PFSK-1 (cell line): ENCODE measurements at regions not wholly inside any gene's neighbourhood (a gene's known extent, or its start where the extent isn't known, plus 50 kb on each side); places are given as distances from the start of the nearest gene placed in this dataset.

Experiments used
- FOXP2 ChIP-seq: optimal IDR thresholded peaks from 2 replicates; pipeline ENCODE3; 2011; ENCODE audit warnings: borderline replicate concordance, control low read depth, inconsistent platforms; ENCODE audit not compliant: insufficient read depth; ENCODE audit errors: extremely low read length, extremely low read depth
- POLR2AphosphoS5 ChIP-seq: IDR thresholded peaks from 2 replicates; pipeline ENCODE4 v1.6.1; 2012; ENCODE audit warnings: low read depth, mild to moderate bottlenecking, control low read depth, low read length, moderate library complexity
- SIN3A ChIP-seq: IDR thresholded peaks from 2 replicates; pipeline ENCODE4 v1.6.1; 2012; ENCODE audit warnings: mild to moderate bottlenecking, low read length, moderate library complexity, borderline replicate concordance; ENCODE audit not compliant: insufficient read depth
- TAF1 ChIP-seq: IDR thresholded peaks from 2 replicates; pipeline ENCODE4 v1.6.1; 2012; ENCODE audit warnings: low read length, control low read depth, borderline replicate concordance; ENCODE audit not compliant: insufficient read depth
- TF ChIP-seq, protein P1 (sequence below), 2 experiments: IDR thresholded peaks; 2 replicates each; pipeline versions ENCODE4 v1.6.1 to v1.8.0; 2011 to 2012; ENCODE audit warnings: low read depth in 2 of 2, low read length in 2 of 2, control low read depth in 1 of 2, inconsistent platforms in 1 of 2, mild to moderate bottlenecking in 1 of 2, moderate library complexity in 1 of 2; ENCODE audit not compliant: insufficient read depth in 1 of 2

DNA sequence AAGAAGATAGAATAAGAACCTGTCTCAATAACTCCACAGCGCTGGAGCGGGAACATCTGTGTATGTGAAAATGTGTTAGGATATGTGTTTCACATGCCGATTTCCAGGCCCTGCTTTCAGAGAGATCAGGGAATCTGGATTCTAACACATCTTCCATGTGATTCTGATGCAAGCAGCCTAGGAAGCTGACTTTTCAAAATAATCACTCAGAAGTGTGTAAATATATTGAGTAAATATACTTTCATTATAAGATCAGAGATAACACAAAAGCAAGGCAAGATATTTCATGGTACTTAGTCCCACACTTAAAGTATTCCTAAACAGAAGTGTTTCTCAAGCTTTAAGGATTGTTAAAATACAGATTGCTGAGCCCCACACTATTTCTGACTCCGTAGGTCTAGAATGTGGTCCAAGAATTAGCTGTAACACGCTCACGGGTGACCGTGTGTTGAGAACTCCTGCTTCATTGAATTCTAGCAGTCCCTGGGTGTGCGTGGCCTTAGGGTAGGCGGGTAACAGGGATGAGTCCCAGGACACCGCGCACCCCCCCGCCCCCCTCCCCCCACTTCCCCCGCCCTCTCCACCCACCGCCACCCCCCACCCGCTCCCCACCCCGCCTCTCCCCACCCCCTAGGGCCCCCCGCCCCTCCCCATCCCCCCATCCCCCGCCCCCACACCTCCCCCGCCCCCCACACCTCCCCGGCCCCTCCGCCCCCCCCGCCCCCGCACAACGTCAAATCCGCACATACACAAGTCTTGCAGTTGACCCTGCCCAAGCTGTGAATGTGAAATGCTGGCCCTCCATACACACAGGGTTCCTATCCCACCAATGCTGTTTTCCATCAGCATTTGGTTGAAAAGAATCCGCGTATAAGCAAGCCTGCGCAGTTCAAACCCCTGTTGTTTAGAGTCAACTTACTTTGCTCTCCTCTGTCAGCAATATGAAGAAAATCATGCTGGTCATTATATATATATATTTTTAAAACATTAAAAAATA is 94.2 kb upstream of the SLC39A10 start:
- no peak for TF ChIP-seq FOXP2

DNA sequence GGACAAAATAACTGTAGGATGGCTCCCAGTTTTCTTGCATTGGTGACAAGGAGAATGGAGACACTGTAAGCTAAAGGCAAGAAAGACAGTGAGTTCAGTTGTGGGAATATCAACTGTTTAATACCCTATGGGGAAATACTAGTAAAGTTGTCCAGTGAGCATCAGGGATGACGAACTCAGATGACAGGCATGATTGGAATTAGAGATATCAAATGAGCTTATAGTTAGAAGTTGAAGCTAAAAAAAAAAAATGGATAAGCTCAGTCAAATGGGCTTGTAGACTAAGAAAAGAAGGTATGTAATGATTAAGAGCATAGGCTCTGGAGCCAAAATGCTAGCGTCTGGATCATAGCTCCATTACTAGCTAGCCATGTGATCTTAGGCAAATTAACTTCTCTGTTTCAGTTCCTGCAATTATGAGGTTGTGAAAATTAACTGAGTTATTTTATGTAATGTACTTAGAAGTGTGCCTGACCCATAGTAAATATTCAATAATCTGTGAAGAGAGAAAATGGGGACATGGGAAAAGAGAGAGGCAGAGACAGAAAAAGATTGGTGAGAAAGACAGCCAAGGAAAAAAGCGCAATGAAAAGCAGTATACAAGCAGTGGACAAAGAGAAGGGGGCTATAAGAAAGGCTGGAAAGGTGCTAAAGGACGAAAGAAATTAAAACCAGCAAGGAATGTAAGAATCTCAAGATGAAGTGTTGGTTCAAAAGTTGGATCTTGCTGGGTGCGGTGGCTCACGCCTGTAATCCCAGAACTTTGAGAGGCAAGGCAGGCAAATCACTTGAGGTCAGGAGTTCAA is 95.7 kb upstream of the SLC39A10 start:
- TF ChIP-seq, protein P1, sequence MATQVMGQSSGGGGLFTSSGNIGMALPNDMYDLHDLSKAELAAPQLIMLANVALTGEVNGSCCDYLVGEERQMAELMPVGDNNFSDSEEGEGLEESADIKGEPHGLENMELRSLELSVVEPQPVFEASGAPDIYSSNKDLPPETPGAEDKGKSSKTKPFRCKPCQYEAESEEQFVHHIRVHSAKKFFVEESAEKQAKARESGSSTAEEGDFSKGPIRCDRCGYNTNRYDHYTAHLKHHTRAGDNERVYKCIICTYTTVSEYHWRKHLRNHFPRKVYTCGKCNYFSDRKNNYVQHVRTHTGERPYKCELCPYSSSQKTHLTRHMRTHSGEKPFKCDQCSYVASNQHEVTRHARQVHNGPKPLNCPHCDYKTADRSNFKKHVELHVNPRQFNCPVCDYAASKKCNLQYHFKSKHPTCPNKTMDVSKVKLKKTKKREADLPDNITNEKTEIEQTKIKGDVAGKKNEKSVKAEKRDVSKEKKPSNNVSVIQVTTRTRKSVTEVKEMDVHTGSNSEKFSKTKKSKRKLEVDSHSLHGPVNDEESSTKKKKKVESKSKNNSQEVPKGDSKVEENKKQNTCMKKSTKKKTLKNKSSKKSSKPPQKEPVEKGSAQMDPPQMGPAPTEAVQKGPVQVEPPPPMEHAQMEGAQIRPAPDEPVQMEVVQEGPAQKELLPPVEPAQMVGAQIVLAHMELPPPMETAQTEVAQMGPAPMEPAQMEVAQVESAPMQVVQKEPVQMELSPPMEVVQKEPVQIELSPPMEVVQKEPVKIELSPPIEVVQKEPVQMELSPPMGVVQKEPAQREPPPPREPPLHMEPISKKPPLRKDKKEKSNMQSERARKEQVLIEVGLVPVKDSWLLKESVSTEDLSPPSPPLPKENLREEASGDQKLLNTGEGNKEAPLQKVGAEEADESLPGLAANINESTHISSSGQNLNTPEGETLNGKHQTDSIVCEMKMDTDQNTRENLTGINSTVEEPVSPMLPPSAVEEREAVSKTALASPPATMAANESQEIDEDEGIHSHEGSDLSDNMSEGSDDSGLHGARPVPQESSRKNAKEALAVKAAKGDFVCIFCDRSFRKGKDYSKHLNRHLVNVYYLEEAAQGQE (IDR thresholded peaks at IDR 0.05; ENCODE audit: insufficient read depth in 1 of 2, low read depth in 2 of 2, low read length in 2 of 2) = no peak
- TF ChIP-seq TAF1 (no peak), FOXP2 (no peak), SIN3A (no peak), POLR2AphosphoS5 (no peak)

DNA sequence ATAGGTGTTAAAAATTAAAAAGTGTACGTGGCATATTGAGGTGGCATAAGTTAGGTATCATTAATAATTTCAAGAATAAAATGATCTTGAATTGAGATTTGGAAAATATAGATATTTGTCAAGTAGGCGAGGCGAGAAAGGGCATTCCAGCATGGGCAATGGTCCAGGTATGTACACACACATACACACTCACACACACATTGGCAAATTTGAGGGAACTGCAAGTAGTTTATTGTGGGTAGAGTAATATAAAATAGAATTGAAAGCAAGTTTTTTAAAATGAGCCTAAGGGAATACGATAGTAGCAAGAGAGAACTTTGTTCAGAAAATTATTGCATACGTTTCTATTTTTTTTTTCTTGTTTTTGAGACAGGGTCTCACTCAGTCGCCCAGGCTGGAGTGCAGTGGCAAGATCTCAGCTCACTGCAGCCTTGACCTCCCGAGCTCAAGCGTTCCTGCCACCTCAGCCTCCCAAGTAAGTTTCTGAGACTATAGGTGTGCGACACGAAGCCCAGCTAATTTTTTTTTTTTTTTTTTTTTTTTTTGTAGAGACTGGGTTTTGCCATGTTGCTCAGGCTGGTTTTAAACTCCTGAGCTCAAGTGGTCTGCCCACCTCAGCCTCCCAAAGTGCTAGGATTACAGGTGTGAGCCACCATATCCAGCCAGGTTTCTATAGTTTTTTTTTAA is 96.7 kb upstream of the SLC39A10 start:
- TF ChIP-seq TAF1 = no peak
- TF ChIP-seq FOXP2 = no peak
- TF ChIP-seq, protein P1 (IDR thresholded peaks at IDR 0.05; ENCODE audit: insufficient read depth in 1 of 2, low read depth in 2 of 2, low read length in 2 of 2) = no peak
- no peak for TF ChIP-seq POLR2AphosphoS5
- no peak for TF ChIP-seq SIN3A

DNA sequence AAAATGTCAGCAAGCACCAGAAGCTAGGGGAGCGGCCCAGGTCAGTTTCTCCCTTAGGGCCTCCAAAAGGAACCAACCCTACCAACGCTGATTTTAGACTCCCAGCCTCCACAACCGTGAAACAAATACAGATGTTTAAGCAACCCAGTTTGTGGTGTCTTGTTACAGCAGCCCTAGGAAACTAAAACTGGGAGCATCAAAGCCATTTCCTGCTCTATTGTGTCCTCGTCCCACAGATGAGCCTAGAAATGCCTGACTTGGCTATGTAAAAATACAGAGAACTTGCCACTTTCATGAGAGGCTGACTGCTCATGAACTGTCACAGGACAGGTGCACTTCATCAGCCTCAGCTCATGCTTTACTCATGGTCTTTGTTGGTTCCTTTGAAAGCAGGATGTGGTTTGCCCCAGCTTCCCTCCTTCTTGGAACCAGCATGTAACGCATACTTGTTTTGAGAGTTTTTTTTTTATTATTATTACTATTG is 97.6 kb upstream of the SLC39A10 start:
- TF ChIP-seq, protein P1 (IDR thresholded peaks at IDR 0.05; ENCODE audit: insufficient read depth in 1 of 2, low read depth in 2 of 2, low read length in 2 of 2) = no peak
- no peak for TF ChIP-seq FOXP2
- no peak for TF ChIP-seq TAF1
- TF ChIP-seq SIN3A = no peak
- TF ChIP-seq POLR2AphosphoS5 = no peak

DNA sequence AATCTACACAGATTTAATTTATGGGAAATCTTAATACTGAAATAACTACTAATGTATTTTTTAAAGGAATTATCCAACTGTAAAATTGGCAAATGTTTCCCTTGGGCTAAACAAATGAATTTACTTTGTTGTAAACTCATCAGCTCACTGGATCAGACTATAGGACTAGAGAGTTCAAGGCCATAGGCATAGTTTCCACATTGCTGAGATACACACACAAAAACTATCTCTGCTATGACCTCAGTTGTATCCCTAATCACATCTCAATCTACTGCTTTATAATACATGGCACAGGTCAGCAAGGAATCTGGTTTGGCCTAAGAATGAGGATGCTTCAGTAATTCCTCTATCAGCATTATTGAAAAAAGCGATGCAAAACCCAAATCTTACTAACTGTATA is 101.1 kb upstream of the SLC39A10 start:
- TF ChIP-seq TAF1 = no peak
- no peak for TF ChIP-seq SIN3A
- TF ChIP-seq POLR2AphosphoS5 = no peak
- TF ChIP-seq, protein P1 (IDR thresholded peaks at IDR 0.05; ENCODE audit: insufficient read depth in 1 of 2, low read depth in 2 of 2, low read length in 2 of 2) = no peak
- no peak for TF ChIP-seq FOXP2
